NCI-H1105 (cell line): ENCODE measurements at regions not wholly inside any gene's neighbourhood (a gene's known extent, or its start where the extent isn't known, plus 50 kb on each side); places are given as distances from the start of the nearest gene placed in this dataset.
"Not testable (repeated sequence)": the region's sequence is repeated elsewhere in the genome, so short reads cannot be mapped to it uniquely, and the experiment has no call there.

ENCODE experiments used
- DNase-seq: peaks from one replicate; lab custom pipeline; 2025; lab: John Stamatoyannopoulos, UW

GRCh38 chr16:88227722-88228482 is 154.9 kb upstream of the ZNF469 start:
- DNase-seq, result not testable (repeated sequence)

DNA sequence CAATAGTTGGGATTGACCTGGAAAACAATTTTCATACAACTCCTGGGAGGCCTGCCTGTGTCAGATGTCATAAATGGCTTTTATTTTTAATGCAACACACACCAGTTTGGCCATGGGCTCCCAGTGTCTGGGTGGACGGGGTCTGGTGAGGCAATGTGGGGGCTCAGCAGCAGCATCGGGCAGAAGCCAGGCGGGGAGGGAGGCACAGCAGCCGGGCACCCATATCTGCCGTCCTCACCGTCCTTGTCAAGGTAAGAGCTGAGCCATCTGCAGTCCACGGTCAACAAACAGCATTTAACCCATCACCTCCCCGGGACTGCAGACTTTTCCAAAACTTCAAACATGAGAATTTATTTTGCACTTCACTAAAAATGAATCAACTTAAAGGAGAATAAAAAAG is 154.0 kb upstream of the ZNF469 start:
- not testable (repeated sequence) for DNase-seq

- not testable (repeated sequence) for DNase-seq
These were observed 153.0 kb upstream of the ZNF469 start for GRCh38 chr16:88229710-88230109.

GRCh38 chr16:88230276-88230966 is 152.3 kb upstream of the ZNF469 start:
- DNase-seq, result not testable (repeated sequence)

DNA sequence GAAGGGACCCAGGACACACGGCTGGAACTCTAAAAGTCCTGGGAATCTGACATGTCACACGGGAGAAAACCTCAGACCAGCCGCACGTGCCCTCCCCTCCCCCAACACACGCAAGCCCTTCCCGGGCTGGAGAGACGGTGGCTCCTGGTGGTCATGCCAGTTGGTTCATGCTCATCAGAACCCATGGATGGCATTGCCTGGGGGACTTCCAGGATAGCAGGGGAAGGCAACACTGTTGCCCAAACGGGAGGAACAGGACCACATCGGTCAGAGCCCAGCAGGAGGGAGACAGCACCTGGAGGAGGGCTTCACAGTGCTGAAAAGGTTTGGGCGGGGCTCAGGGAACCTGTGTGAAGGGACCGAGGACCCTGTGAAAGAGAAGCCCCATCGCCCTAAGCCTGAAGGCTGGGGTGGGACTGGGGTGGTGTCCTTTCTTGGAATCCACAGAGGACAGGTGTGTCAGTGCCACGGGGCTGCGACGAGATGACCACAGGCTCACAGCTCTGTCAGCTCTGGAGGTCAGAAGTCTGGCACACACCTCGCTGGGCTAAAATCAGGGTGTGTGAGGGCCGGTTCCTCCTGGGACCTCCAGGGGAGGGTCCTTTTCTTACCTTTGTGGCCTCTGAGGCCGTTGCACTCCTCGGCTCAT is 151.7 kb upstream of the ZNF469 start:
- DNase-seq, result not testable (repeated sequence)

GRCh38 chr16:88231839-88232238 is 150.9 kb upstream of the ZNF469 start:
- DNase-seq, result not testable (repeated sequence)

GRCh38 chr16:88232401-88233258 is 150.1 kb upstream of the ZNF469 start:
- not testable (repeated sequence) for DNase-seq

DNA sequence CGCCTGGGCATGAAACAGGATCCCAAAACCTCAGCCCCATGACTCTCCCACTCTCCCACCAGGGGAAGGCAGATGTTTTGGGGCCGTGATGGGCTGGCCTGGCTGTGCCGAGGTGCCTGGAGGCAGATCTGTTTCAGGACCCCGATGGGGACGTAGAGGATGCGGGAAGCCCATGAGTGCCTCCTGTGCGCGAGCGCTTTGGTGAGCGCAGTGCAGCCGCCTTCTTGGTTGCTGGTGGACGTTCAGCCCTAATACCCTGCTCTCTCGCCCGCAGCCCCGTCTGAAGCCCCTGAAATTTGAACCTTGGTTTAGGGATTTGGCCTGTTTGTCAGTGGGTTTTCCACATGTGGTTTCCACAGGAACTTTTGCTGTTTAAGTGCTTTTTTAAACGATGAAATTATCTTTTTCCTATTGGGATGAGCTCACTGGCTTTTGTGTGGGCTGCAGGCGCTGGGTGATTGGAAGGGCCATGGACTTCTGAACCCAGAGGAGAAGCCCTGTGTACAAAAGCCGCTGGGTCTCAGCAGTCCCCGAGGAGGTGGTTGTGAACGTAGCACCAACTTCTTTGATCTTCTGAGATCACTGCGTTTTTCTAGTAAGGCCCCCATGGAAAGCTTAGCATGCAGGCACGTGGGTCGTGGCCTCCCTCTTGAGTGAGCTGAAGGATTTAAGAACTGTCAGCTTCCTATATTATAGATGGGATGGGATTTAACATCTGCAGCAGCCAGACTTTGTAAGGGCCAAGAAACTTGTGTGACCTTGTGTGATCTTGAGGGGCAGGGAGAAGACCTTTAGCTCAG is 148.9 kb upstream of the ZNF469 start:
- not testable (repeated sequence) for DNase-seq

GRCh38 chr16:88234421-88235271 is 148.1 kb upstream of the ZNF469 start:
- DNase-seq, result not testable (repeated sequence)

DNA sequence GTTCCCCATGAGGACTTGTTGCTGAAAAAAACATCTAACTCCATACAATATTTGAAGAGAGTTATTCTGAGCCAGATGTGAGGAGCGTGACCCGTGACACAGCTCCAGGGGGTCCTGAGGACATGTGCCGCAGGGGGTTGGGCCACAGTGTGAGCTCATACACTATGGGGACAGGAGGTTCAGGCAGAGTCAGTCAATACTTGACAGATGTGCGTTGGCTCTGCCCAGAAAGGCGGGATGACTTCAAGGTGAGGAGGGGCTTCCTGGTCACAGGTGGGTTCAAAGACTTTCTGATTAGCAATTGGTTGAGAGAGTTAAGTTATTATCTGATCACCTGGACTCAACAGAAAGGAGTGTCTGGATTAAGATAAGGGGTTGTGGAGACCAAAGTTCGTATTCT is 147.1 kb upstream of the ZNF469 start:
- not testable (repeated sequence) for DNase-seq

DNA sequence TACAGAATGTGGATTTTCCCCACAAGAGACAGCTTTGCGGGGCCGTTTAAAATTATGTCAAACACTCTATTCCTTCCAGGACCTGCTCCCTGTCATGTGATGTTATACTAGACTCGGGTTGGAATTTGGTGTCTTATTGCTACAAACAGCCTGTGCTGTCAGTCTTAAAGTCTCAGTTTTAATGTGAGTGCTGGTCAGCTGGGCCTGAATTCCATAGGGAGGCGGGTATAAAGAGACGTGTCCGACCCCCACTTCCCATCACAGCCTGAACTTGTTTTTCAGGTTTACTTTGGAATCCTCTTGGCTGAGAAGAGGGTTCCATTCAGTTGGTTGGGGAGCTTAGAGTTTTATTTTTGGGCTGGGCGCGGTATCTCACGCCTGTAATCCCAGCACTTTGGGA is 146.5 kb upstream of the ZNF469 start:
- not testable (repeated sequence) for DNase-seq

DNA sequence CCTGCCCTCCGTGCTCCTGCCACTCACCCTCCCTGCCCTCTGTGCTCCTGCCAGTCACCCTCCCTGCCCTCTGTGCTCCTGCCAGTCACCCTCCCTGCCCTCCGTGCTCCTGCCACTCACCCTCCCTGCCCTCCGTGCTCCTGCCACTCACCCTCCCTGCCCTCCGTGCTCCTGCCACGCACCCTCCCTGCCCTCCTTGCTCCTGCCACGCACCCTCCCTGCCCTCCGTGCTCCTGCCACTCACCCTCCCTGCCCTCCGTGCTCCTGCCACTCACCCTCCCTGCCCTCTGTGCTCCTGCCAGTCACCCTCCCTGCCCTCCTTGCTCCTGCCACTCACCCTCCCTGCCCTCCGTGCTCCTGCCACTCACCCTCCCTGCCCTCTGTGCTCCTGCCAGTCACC is 145.4 kb upstream of the ZNF469 start:
- not testable (repeated sequence) for DNase-seq

- DNase-seq, result not testable (repeated sequence)
These were observed 144.9 kb upstream of the ZNF469 start for GRCh38 chr16:88237761-88238415.

GRCh38 chr16:88238732-88239274 is 144.0 kb upstream of the ZNF469 start:
- not testable (repeated sequence) for DNase-seq

DNA sequence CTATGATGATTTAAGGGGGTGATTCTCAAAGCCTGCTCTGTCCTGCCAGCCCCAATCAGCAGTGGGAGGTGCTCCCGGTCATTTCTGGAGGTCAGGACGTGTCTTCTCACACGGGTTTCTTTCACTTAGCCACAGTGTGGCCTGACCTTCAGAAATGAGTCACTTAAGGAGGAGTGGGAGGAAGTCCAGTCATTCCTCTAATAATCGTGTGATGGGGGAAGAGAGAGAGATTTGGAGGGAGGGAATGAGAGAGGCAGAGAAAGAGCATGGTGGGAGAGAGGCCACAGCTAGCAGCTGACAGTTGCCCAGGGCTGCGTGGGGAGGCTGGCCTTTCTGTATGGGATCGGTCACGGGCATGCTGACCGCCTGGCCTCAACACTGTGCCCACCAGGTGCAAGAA is 142.6 kb upstream of the ZNF469 start:
- not testable (repeated sequence) for DNase-seq

- DNase-seq, result not testable (repeated sequence)
These were observed 142.0 kb upstream of the ZNF469 start for GRCh38 chr16:88240776-88241175.

- DNase-seq, result not testable (repeated sequence)
These were observed 141.1 kb upstream of the ZNF469 start for GRCh38 chr16:88241404-88242311.
